Panc1 (cell line): ENCODE measurements at regions not wholly inside any gene's neighbourhood (a gene's known extent, or its start where the extent isn't known, plus 50 kb on each side); places are given as distances from the start of the nearest gene placed in this dataset.

Experiments used
- SIN3A ChIP-seq: IDR thresholded peaks from 2 replicates; pipeline ENCODE4 v1.6.1; 2012; ENCODE audit warnings: low read depth, mild to moderate bottlenecking, low read length, moderate library complexity, borderline replicate concordance; ENCODE audit not compliant: insufficient read depth
- TF ChIP-seq, protein P1 (sequence below): fragments of 450-650 bp; IDR thresholded peaks from 2 replicates; pipeline ENCODE4 v1.5.1; 2017; ENCODE audit warnings: mild to moderate bottlenecking

DNA sequence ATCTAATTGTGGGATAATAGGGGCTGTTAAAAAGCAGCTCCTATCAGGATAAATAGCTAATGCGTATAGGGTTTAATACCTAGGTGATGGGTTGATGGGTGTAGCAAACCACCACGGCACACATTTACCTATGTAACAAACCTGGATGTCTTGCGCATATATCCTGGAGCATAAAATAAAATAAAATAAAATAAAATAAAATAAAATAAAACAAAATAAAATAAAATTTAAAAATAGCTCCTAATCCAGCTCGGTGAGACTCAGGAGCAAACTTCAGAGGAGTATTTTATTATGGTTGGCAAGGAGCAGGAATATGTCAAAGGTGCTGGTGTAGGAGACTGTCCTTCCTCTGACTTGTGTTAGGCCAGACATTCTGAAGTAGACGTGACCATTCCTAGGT, 721.0 kb downstream of the BCL11B start:
- TF ChIP-seq, protein P1, sequence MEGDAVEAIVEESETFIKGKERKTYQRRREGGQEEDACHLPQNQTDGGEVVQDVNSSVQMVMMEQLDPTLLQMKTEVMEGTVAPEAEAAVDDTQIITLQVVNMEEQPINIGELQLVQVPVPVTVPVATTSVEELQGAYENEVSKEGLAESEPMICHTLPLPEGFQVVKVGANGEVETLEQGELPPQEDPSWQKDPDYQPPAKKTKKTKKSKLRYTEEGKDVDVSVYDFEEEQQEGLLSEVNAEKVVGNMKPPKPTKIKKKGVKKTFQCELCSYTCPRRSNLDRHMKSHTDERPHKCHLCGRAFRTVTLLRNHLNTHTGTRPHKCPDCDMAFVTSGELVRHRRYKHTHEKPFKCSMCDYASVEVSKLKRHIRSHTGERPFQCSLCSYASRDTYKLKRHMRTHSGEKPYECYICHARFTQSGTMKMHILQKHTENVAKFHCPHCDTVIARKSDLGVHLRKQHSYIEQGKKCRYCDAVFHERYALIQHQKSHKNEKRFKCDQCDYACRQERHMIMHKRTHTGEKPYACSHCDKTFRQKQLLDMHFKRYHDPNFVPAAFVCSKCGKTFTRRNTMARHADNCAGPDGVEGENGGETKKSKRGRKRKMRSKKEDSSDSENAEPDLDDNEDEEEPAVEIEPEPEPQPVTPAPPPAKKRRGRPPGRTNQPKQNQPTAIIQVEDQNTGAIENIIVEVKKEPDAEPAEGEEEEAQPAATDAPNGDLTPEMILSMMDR: no peak
- TF ChIP-seq SIN3A: no peak
